ENCODE measurements at regions not wholly inside any gene's neighbourhood (a gene's known extent, or its start where the extent isn't known, plus 50 kb on each side); places are given as distances from the start of the nearest gene placed in this dataset.

GRCh38 chr6:133583907-133584427 lies 304.9 kb upstream of the TCF21 start:
- no peak for DNase-seq (ENCODE audit: low read depth, low spot score)

DNA sequence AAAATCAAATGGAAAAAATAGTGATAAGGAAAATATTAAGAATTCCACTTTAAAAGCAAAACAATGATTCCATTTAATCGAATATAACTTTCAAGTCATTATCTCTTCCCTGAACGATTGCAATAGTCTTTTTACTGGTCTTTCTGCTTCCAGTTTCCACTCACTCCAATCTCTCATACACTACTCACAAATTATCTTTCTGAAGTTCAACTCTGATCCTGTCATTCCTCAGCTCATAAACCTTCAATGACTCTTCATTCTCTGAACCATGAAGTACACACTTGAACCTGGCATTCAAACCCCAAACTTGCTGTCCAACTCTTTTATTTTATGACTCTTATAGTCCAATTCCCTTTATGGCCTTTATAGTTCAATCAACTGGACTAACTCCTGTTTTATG lies 304.1 kb upstream of the TCF21 start:
- DNase-seq (ENCODE audit: low read depth, low spot score): no peak

GRCh38 chr6:133585978-133586377 lies 302.9 kb upstream of the TCF21 start:
- DNase-seq (ENCODE audit: low read depth, low spot score): no peak

- DNase-seq (ENCODE audit: low read depth, low spot score): no peak
Measured at GRCh38 chr6:133587546-133588160, 301.3 kb upstream of the TCF21 start.

DNA sequence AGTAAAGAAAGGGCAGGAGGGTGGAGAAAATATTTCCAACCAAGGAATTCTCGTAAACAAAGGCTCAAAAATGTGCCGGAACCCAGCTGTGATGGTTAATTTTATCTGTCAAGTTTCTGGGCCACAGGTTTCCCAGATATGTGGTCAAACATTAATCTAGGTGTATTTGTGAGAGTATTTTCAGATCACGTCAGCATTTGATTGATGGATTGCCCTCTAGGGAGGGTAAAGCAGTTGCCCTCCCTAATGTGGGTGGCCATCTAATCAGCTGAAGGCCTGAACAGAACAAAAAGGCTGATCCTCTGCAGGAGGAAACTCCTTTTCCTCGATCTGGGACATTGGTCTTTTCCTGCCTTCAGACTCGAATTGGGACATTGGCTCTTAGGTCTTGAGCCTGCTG lies 298.7 kb upstream of the TCF21 start:
- no peak for DNase-seq (ENCODE audit: low read depth, low spot score)

DNA sequence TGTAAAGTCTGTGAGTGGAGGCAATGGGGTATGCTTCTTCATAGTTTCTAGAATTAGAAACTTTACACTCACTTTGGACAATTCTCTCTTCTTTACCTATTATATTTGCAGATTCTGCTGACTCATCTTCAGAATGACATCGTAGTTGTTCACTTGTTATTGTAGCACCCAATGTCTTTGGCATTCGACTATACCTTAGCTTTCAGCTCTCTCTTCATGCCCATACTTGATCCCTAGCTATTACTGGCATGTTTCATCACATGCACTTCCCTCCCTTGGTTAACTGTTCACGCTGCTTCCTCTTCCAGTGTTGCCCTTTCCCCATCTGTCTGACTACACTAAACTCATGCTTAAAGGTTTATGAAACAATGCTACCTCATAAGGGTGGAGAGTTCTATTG lies 298.1 kb upstream of the TCF21 start:
- no peak for DNase-seq (ENCODE audit: low read depth, low spot score)

DNA sequence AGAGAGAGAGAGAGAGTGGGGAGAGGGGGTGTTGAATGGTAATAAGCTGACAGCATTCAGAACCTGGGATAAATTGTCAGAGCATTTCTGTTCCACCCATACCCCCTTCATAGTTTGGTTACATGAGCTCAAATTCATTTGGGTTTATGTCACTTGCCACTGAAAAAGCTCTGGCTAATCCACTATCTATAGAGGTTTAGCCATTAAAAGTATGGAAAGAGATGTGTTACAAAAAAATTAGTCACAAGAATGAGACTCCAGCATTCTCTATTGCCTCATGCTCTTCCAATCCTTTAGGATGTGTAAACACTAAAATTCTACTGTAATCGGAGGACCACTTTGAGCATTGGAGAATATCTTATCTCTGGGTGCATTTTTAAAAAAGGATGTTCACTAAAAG lies 297.6 kb upstream of the TCF21 start:
- DNase-seq (ENCODE audit: low read depth, low spot score): no peak

DNA sequence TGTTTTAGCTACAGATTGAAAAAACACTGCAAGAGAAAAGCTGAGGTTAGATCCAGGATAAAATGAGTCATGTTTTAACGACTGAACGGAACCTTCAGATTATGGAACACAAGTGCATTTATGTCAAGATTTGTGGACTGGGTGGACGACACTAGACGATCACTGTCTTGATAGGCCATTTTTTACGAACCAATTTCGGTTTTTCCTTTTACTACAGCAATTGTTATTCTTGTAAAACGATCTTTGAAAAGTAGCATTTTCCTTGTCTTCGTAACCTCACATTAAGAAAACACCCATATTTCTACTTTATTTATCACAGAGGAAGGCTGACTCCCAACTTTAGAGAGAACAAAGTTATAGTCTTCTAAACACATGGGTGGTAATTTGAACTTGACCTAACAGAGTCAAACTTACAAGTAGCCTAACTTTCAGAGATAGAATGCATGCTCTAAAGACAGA lies 294.2 kb upstream of the TCF21 start:
- DNase-seq (ENCODE audit: low read depth, low spot score): no peak

GRCh38 chr6:133595111-133595761 lies 293.7 kb upstream of the TCF21 start:
- DNase-seq (ENCODE audit: low read depth, low spot score): no peak

- DNase-seq (ENCODE audit: low read depth, low spot score): no peak
Measured at GRCh38 chr6:133606852-133607251, 282.1 kb upstream of the TCF21 start.

DNA sequence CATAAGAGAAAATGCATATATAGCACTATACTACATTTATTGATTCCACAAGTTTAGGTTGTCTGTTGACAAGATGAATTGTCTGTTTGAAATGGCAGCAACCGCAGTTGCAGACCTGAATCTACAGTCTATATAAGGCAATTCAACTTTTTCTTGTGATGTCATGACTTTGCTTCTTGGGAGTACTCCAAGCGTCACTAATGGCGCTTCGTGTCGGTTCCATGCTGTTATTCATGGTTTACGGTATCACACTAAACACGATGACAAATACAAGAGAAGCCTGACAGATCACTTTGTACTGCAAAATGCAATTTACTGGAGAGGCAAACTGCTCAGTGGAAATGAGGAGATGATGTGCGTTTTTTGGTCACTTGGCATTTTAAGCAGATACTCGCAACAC lies 280.3 kb upstream of the TCF21 start:
- no peak for DNase-seq (ENCODE audit: low read depth, low spot score)

DNA sequence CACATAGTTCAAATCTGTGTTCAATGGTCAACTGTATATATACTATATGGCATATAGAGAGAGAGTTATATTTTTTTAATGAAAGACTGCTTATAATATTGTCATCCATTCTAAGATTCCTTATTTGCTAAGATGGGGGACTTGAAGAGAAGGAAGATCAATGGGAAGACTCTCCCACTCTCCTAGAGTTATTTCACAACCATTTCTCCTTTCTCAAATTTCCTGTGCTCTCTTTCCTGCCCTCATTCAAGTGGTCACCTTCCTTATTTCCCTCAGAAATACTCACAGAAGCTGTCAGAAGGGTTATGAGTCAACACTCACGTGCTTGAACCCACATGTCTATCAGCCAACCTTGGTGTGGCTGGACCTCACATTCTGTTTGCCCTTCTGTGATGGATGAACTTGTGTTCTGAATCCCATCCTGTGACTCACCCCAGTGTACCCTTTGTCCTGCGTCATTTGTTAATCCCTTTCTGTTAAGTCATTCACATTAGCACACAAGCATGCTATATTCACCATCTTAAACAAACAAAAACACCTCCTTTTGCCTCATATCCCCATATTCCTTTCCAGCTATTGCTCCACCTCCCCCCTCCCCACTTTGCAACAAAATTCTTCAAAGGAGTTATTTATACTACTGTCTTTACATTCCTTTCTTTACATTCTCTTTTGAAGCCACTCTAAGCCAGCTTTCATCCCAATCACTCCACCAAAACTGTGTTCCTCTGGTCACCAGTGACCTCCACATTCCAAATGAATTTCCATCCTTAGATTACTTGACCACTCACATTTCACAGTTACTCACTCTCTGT lies 279.3 kb upstream of the TCF21 start:
- peak; percentile 85 for DNase-seq (ENCODE audit: low read depth, low spot score)

- no peak for DNase-seq (ENCODE audit: low read depth, low spot score)
Measured at GRCh38 chr6:133610227-133610840, 278.6 kb upstream of the TCF21 start.

GRCh38 chr6:133610971-133611370 lies 277.9 kb upstream of the TCF21 start:
- DNase-seq (ENCODE audit: low read depth, low spot score): no peak

DNA sequence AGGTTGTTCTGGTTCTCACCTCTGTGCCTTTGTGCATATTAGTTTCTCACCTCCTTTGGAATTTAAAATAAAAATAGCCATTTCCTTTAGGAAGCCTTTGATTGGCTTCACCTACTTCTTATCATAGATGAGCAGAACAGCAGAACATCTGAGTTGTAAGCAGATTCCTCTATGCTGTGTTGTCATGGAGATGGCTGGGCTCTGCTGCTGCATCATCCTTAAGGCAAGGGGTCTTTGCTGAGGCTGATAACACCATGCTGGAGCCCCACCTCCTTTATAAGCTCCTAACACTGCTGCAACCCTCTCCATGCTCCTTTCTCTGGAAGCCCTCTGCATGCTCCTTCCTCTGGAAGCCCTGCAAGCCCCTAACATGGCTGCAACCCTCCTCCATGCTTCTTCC lies 276.5 kb upstream of the TCF21 start:
- no peak for DNase-seq (ENCODE audit: low read depth, low spot score)

- no peak for DNase-seq (ENCODE audit: low read depth, low spot score)
Measured at GRCh38 chr6:133613211-133613610, 275.7 kb upstream of the TCF21 start.

DNA sequence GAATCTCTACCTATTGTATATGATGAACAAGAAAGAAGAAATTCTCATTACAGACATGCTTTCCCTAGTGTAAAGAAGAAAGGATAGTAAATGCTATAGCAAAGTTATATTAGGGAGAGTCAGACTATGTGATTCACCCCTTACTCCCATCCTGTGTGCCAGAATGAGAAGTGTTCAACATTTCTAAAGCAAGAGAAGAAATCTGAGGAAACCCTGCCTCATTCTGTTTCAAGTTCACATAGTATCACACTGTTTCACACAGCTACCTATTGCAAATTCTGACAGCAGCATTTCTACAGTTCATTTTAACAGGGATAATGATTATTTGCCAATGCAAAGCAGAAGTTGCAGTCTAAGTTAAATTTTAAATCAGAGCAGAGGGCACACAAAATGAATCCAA lies 267.2 kb upstream of the TCF21 start:
- DNase-seq (ENCODE audit: low read depth, low spot score): no peak

DNA sequence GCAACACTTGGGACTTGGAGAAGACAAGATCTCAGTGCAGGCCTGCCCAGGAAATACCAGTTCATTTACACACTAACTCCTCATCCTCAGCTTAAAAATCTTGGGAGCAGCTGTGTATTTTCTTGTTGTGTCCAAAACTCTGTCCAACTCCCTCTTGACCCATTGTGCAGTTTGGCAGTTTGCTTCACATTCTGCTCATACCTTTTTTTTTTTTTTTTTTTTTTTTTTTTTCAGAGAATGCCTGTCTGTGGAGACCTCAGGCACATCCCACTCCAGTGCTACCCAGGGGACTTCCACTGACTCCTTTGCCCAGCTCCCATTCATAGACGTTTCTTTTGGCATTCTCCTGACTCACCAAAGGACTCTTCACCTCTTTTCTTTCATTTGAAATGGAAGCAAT lies 265.8 kb upstream of the TCF21 start:
- DNase-seq (ENCODE audit: low read depth, low spot score): no peak

DNA sequence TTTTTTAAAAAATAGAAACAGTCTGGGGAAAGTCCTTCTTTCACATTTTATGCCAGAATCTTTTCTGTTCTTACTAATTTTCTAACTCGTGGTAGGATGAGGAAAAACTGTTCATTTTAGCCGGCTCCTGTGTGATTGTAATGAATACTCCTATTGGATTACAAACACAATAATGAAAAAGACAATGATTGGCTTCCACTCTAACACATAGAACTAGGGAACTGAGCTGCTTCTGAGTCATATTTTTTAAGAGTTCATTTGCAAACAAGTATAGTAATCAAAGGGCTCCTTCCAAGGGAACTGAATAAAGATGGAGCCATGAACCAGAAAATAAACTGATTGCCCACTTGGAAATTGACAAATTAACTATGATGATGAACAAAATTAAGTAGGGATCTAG lies 265.3 kb upstream of the TCF21 start:
- no peak for DNase-seq (ENCODE audit: low read depth, low spot score)

DNA sequence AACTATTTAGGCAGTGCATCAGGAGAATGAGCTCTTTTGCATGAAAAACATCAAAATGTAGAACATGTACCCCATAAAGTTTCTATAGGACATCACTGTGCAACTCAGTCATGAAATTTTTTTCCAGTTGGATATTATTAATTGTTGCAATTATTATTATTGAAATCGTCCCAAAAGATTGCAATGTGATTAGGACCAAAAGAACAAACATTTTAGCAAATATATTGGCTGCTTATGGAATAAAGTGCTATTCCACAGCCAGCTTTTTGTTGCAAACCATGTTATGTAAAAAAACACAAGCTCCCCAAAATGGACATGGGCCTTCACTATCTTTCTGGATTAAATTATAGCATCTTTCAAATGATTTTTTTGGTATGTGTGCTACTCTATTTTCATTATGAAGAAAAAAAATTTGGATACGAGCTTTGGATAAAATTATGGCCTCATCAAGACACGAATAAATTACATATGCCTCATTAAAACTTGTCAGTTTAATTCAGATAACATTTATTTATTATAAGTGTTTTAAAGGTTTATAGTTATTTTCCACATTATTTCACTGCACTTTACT lies 262.7 kb upstream of the TCF21 start:
- DNase-seq (ENCODE audit: low read depth, low spot score): no peak

DNA sequence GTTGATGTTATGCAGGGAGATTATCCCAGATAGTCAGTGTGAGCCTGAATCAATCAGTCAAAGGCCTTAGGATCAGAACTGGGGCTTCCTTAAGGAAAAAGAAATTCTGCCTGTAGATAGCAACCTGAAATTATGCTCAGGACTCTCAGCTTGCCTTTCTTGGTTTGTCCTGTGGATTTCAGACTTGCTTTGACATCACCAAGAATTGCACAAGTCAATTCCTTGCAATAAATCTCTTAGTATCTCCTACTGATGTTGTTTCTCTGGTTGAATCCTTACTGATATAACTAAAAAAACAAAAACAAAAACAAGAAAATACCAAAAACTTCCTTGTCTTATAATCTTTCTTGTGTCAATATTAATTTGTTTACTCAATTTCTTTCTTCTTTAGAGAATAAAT lies 258.9 kb upstream of the TCF21 start:
- no peak for DNase-seq (ENCODE audit: low read depth, low spot score)

GRCh38 chr6:133630651-133631050 lies 258.3 kb upstream of the TCF21 start:
- DNase-seq (ENCODE audit: low read depth, low spot score): no peak

Measured in brain pericyte (primary cell).